ENCODE measurements at regions not wholly inside any gene's neighbourhood (a gene's known extent, or its start where the extent isn't known, plus 50 kb on each side); places are given as distances from the start of the nearest gene placed in this dataset.
"Not testable (repeated sequence)": the region's sequence is repeated elsewhere in the genome, so short reads cannot be mapped to it uniquely, and the experiment has no call there.

- Histone ChIP-seq H3K9me2 (replicated peaks; ENCODE audit: control insufficient read depth, low read length) (no peaks in the 10 kb centered on the region), H3K9me3 (ENCODE audit: control insufficient read depth, insufficient read depth, low read length) (no peaks in the 10 kb centered on the region), H3K4me3 (ENCODE audit: low read length) (no peak overlapping the region), H3F3A (ENCODE audit: control insufficient read depth, insufficient read depth) (no peaks in the 10 kb centered on the region), H3K36me3 (ENCODE audit: control insufficient read depth, low read length) (no peaks in the 10 kb centered on the region), H3K27me3 (ENCODE audit: control insufficient read depth, low read length) (no peaks in the 10 kb centered on the region), H4K20me1 (ENCODE audit: control insufficient read depth, insufficient read depth, low read depth, low read length) (no peaks in the 10 kb centered on the region), H3K4me1 (ENCODE audit: control insufficient read depth, low read length) (no peaks in the 10 kb centered on the region), H3K4me2 (ENCODE audit: low read length) (no peak overlapping the region), H3K79me2 (ENCODE audit: control insufficient read depth, low read length) (no peaks in the 10 kb centered on the region), H3K27ac (ENCODE audit: low read depth, low read length) (no peak overlapping the region)
- TF ChIP-seq CTCF (IDR thresholded peaks at IDR 0.05; ENCODE audit: low read depth, low read length, poor library complexity, severe bottlenecking) (no peak), EZH2phosphoT487 (IDR thresholded peaks at IDR 0.05; ENCODE audit: borderline replicate concordance, low read length) (no peak)
These were observed 211.3 kb downstream of the MINAR1 start for GRCh38 chr15:79643393-79643792.

DNA sequence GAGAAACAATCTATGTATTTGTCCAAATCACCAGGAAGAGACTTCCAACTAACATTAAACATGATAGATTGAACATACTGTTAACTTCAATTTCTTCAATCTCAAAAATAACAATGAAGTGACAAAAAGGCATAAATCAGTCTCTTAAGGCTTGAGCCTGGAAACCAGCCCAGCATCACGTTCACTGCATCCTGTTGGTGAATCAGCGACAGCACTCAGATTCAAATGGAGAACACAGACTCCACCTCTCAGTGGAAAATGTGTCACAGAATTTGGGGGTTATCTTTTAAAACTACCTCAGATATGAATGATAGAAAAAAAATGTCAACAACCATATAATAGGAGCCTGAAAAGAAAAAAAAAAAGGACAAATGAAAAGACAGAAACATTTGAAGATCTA, 212.0 kb downstream of the MINAR1 start:
- no peaks in the 10 kb centered on the region for H3K9me3 ChIP-seq (ENCODE audit: control insufficient read depth, insufficient read depth, low read length)
- H3K36me3 ChIP-seq (ENCODE audit: control insufficient read depth, low read length): no peaks in the 10 kb centered on the region
- no peaks in the 10 kb centered on the region for H3K9me2 ChIP-seq (replicated peaks; ENCODE audit: control insufficient read depth, low read length)
- TF ChIP-seq CTCF (IDR thresholded peaks at IDR 0.05; ENCODE audit: low read depth, low read length, poor library complexity, severe bottlenecking) (no peak), EZH2phosphoT487 (IDR thresholded peaks at IDR 0.05; ENCODE audit: borderline replicate concordance, low read length) (no peak)
- no peak overlapping the region for H3K4me2 ChIP-seq (ENCODE audit: low read length)
- H3K4me1 ChIP-seq (ENCODE audit: control insufficient read depth, low read length): no peaks in the 10 kb centered on the region
- H4K20me1 ChIP-seq (ENCODE audit: control insufficient read depth, insufficient read depth, low read depth, low read length): no peaks in the 10 kb centered on the region
- H3K27ac ChIP-seq (ENCODE audit: low read depth, low read length): no peak overlapping the region
- no peaks in the 10 kb centered on the region for H3F3A ChIP-seq (ENCODE audit: control insufficient read depth, insufficient read depth)
- H3K27me3 ChIP-seq (ENCODE audit: control insufficient read depth, low read length): no peaks in the 10 kb centered on the region
- no peak overlapping the region for H3K4me3 ChIP-seq (ENCODE audit: low read length)
- no peaks in the 10 kb centered on the region for H3K79me2 ChIP-seq (ENCODE audit: control insufficient read depth, low read length)

- not testable (repeated sequence) for H3K36me3 ChIP-seq (ENCODE audit: control insufficient read depth, low read length); H3K4me3 ChIP-seq (ENCODE audit: low read length); H4K20me1 ChIP-seq (ENCODE audit: control insufficient read depth, insufficient read depth, low read depth, low read length); H3K4me2 ChIP-seq (ENCODE audit: low read length); H3K9me3 ChIP-seq (ENCODE audit: control insufficient read depth, insufficient read depth, low read length); H3K27ac ChIP-seq (ENCODE audit: low read depth, low read length); H3K79me2 ChIP-seq (ENCODE audit: control insufficient read depth, low read length); H3K9me2 ChIP-seq (replicated peaks; ENCODE audit: control insufficient read depth, low read length); H3F3A ChIP-seq (ENCODE audit: control insufficient read depth, insufficient read depth); H3K4me1 ChIP-seq (ENCODE audit: control insufficient read depth, low read length)
- peaks cover 17% of the 10 kb centered on the region for H3K27me3 ChIP-seq (ENCODE audit: control insufficient read depth, low read length)
These were observed 220.8 kb downstream of the MINAR1 start for GRCh38 chr15:79652972-79653371.

GRCh38 chr15:79653533-79653932, 221.4 kb downstream of the MINAR1 start:
- H3K9me2 ChIP-seq (replicated peaks; ENCODE audit: control insufficient read depth, low read length): no peaks in the 10 kb centered on the region

More at GRCh38 chr15:79653533-79653932, 221.4 kb downstream of the MINAR1 start:
- Histone ChIP-seq H3K36me3 (ENCODE audit: control insufficient read depth, low read length) (no peaks in the 10 kb centered on the region), H3K4me3 (ENCODE audit: low read length) (no peak overlapping the region), H3F3A (ENCODE audit: control insufficient read depth, insufficient read depth) (no peaks in the 10 kb centered on the region), H4K20me1 (ENCODE audit: control insufficient read depth, insufficient read depth, low read depth, low read length) (no peaks in the 10 kb centered on the region), H3K79me2 (ENCODE audit: control insufficient read depth, low read length) (no peaks in the 10 kb centered on the region), H3K4me1 (ENCODE audit: control insufficient read depth, low read length) (no peaks in the 10 kb centered on the region), H3K4me2 (ENCODE audit: low read length) (no peak overlapping the region), H3K27me3 (ENCODE audit: control insufficient read depth, low read length) (peaks cover 17% of the 10 kb centered on the region), H3K9me3 (ENCODE audit: control insufficient read depth, insufficient read depth, low read length) (no peaks in the 10 kb centered on the region), H3K27ac (ENCODE audit: low read depth, low read length) (no peak overlapping the region)
- no peak for TF ChIP-seq CTCF (IDR thresholded peaks at IDR 0.05; ENCODE audit: low read depth, low read length, poor library complexity, severe bottlenecking)
- TF ChIP-seq EZH2phosphoT487 (IDR thresholded peaks at IDR 0.05; ENCODE audit: borderline replicate concordance, low read length): no peak
